ENCODE measurements at regions not wholly inside any gene's neighbourhood (a gene's known extent, or its start where the extent isn't known, plus 50 kb on each side); places are given as distances from the start of the nearest gene placed in this dataset.
"Not testable (repeated sequence)": the region's sequence is repeated elsewhere in the genome, so short reads cannot be mapped to it uniquely, and the experiment has no call there.

GRCh38 chr4:29378237-29378636, 1341.9 kb upstream of the PCDH7 start:
- not testable (repeated sequence) for TF ChIP-seq CTCF, POLR2A (IDR thresholded peaks at IDR 0.05)

Measured in lower leg skin (tissue), 3 donors.